NCI-H2196 (cell line): ENCODE measurements at regions not wholly inside any gene's neighbourhood (a gene's known extent, or its start where the extent isn't known, plus 50 kb on each side); places are given as distances from the start of the nearest gene placed in this dataset.

Experiments
- DNase-seq: peaks from one replicate; lab custom pipeline; 2025; ENCODE audit not compliant: unreplicated experiment; lab: John Stamatoyannopoulos, UW

GRCh38 chr2:146143971-146144370 lies 1624.1 kb upstream of the ZEB2 start:
- DNase-seq = no peak

- no peak for DNase-seq
Measured at GRCh38 chr2:146138820-146139219, 1618.9 kb upstream of the ZEB2 start.

- DNase-seq = no peak
Measured at GRCh38 chr2:146135245-146135644, 1615.3 kb upstream of the ZEB2 start.

GRCh38 chr2:146131785-146132184 lies 1611.9 kb upstream of the ZEB2 start:
- no peak for DNase-seq

GRCh38 chr2:146131048-146131447 lies 1611.1 kb upstream of the ZEB2 start:
- no peak for DNase-seq

- DNase-seq = no peak
Measured at GRCh38 chr2:146130290-146130689, 1610.4 kb upstream of the ZEB2 start.

- no peak for DNase-seq
Measured at GRCh38 chr2:146129231-146129630, 1609.3 kb upstream of the ZEB2 start.

GRCh38 chr2:146128216-146128615 lies 1608.3 kb upstream of the ZEB2 start:
- no peak for DNase-seq

GRCh38 chr2:146125551-146125950 lies 1605.6 kb upstream of the ZEB2 start:
- DNase-seq = no peak

- DNase-seq = no peak
Measured at GRCh38 chr2:146124741-146125140, 1604.8 kb upstream of the ZEB2 start.

- no peak for DNase-seq
Measured at GRCh38 chr2:146123714-146124113, 1603.8 kb upstream of the ZEB2 start.

GRCh38 chr2:146123256-146123655 lies 1603.3 kb upstream of the ZEB2 start:
- DNase-seq = no peak

GRCh38 chr2:146119586-146119985 lies 1599.7 kb upstream of the ZEB2 start:
- no peak for DNase-seq

GRCh38 chr2:146108993-146109392 lies 1589.1 kb upstream of the ZEB2 start:
- no peak for DNase-seq

GRCh38 chr2:146094185-146094584 lies 1574.3 kb upstream of the ZEB2 start:
- DNase-seq = no peak

- no peak for DNase-seq
Measured at GRCh38 chr2:146081459-146081858, 1561.5 kb upstream of the ZEB2 start.

- DNase-seq = no peak
Measured at GRCh38 chr2:146080925-146081324, 1561.0 kb upstream of the ZEB2 start.

- no peak for DNase-seq
Measured at GRCh38 chr2:146079216-146079615, 1559.3 kb upstream of the ZEB2 start.

GRCh38 chr2:146077156-146077555 lies 1557.2 kb upstream of the ZEB2 start:
- no peak for DNase-seq

- no peak for DNase-seq
Measured at GRCh38 chr2:146068051-146068450, 1548.1 kb upstream of the ZEB2 start.

- no peak for DNase-seq
Measured at GRCh38 chr2:146048141-146048540, 1528.2 kb upstream of the ZEB2 start.

- DNase-seq = no peak
Measured at GRCh38 chr2:146041274-146041910, 1521.5 kb upstream of the ZEB2 start.

- no peak for DNase-seq
Measured at GRCh38 chr2:146040051-146040450, 1520.1 kb upstream of the ZEB2 start.
